Heart left ventricle (tissue), 16 donors: ENCODE measurements at regions not wholly inside any gene's neighbourhood (a gene's known extent, or its start where the extent isn't known, plus 50 kb on each side); places are given as distances from the start of the nearest gene placed in this dataset.

Experiments used
- ATAC-seq, 4 donors: fragments of 200-7000 bp; cut with Tn5 transposase; one replicate each; pipeline ENCODE4 v1.9.1; 2020 to 2022; ENCODE audit warnings: moderate library complexity in 4 of 4, mild to moderate bottlenecking in 3 of 4, moderate number of reproducible peaks in 1 of 4
- DNase-seq, 5 donors: peaks; one replicate each; pipeline ENCODE4 v3.0.0-alpha.2; 2020
- H3K27ac ChIP-seq, 12 donors: fragments of 200-600 bp; sonication (generic) in 4 of 12; one replicate each; pipeline versions ENCODE4 v1.5.0 to v1.8.0; 2016 to 2022; ENCODE audit warnings: mild to moderate bottlenecking in 2 of 12
- H3K27me3 ChIP-seq, 9 donors: fragments of 200-600 bp; sonication (generic) in 2 of 9; one replicate each; pipeline versions ENCODE4 v1.5.1 to v1.8.0; 2016 to 2022; ENCODE audit warnings: mild to moderate bottlenecking in 3 of 9
- H3K36me3 ChIP-seq, 9 donors: fragments of 200-600 bp; sonication (generic) in 2 of 9; one replicate each; pipeline versions ENCODE4 v1.5.0 to v1.8.0; 2018 to 2022; ENCODE audit warnings: mild to moderate bottlenecking in 2 of 9
- H3K4me1 ChIP-seq, 12 donors: fragments of 200-600 bp; sonication (generic) in 4 of 12; one replicate each; pipeline versions ENCODE4 v1.5.0 to v1.8.0; 2016 to 2022; ENCODE audit warnings: mild to moderate bottlenecking in 3 of 12
- H3K4me3 ChIP-seq, 12 donors: fragments of 200-600 bp; sonication (generic) in 4 of 12; one replicate each; pipeline versions ENCODE4 v1.5.0 to v1.8.0; 2017 to 2022; ENCODE audit warnings: mild to moderate bottlenecking in 9 of 12, moderate library complexity in 4 of 12
- H3K9me3 ChIP-seq, 12 donors: fragments of 200-600 bp; sonication (generic) in 4 of 12; one replicate each; pipeline versions ENCODE4 v1.5.0 to v1.8.0; 2016 to 2022; ENCODE audit warnings: mild to moderate bottlenecking in 1 of 12
- CTCF ChIP-seq, 12 donors: fragments of 200-600 bp; sonication (generic) in 4 of 12; IDR thresholded peaks; one replicate each; pipeline versions ENCODE4 v1.5.0 to v1.8.0; 2018 to 2022; ENCODE audit warnings: antibody characterized with exemption in 12 of 12, mild to moderate bottlenecking in 5 of 12
- POLR2A ChIP-seq, 2 donors: fragments of 450-650 bp; IDR thresholded peaks; one replicate each; pipeline ENCODE4 v1.6.1; 2017; ENCODE audit warnings: antibody characterized with exemption in 2 of 2, mild to moderate bottlenecking in 2 of 2, moderate library complexity in 2 of 2
- WGBS, 4 donors: extraction: QIAGEN DNeasy Blood & Tissue Kit in 2 of 4; methylation state at CpG; one replicate each; pipeline versions ENCODE4 v1.1.5 to v1.1.7; 2013 to 2018; 5-methylcytosine and 5-hydroxymethylcytosine counted together
- intact Hi-C, 10 donors: fragments of 100-400 bp; cut with DNase I; formaldehyde crosslinking; loops; one replicate each; pipeline versions ENCODE4 v1.11.1 to v1.14.2; 2022
- donor health status: ischemic (EF 13 %, LVEDD 7.1; RV severe dilation, severe dysfunction).
- donor health status: healthy with polysubstance abuse.
- donor health status: DM: no; HTN: yes; CAD: no.
- donor health status: DM: no; HTN: no; CAD: no.
- donor health status: ischemic (EF 25% LVEDD 6.9; RV normal size, moderate dysfunction).
- donor health status: ischemic (EF 25% LVEDD 5.7; RV mildly dilated, moderate dysfunction).
- donor health status: healthy.
- donor health status: DM: yes; HTN: yes; CAD: no.
- donor health status: ischemic (EF 35%, LVEDD 5.7; RV mildly dilated, moderate dysfunction).
- donor health status: nonischemic (EF 11% LVEDD 7.7; RV severe dilation, severe dysfunction).
- donor health status: DM: yes; HTN: yes; CAD: no.
- donor health status: PGD.
- donor health status: ischemic (EF 29% LVEDD 5.4; RV normal size, mild dysfunction).
- donor health status: nonischemic (EF 23%, LVEDD 6.1; RV moderate dilation, normal function).

DNA sequence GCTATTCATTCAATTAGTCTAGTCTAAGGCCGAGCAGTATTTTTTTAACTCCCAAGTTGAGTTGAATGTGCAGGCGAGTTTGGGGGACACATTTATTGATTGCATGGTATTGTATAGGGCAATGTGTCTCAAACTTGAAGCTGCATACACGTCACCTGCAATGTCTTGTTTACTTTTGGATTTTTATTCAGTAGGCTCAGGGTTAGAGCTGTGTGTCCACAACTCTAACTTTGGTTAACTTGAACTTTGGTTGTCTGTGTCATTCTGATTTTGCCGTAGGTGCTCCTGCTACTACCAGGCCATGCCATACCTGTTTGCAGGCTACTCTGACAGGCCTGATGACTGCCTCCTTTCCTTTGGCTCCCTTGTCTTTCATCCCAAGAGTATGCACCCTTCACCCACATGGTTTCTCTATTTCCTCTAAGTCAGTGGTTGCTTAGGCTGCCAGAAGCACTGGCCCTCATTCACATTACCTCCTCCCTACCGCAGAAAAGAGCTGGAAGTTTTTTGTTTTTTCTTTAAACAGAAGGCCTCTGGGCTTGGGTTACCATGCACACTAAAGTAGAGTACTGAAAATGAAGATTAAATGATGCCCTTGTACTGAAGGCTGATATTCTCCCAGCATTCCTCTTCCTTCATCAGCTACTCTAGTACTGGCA is 219.4 kb upstream of the SPOPL start:
- TF ChIP-seq POLR2A (IDR thresholded peaks at IDR 0.05) (no peak), CTCF (IDR thresholded peaks at IDR 0.05) (no peak)
- no peak overlapping the region for H3K4me3 ChIP-seq
- no peaks in the 10 kb centered on the region for H3K27me3 ChIP-seq
- intact Hi-C loops: no loop called here
- DNase-seq (no peak), ATAC-seq (no peak)
- WGBS, 4 donors: 94 to 98% (median 95%) methylated on average over 5 of the region's 5 CpGs
- peaks cover 0 to 14% (median 6%) of the 10 kb centered on the region in 12 donors for H3K9me3 ChIP-seq
- no peaks in the 10 kb centered on the region for H3K4me1 ChIP-seq
- no peak overlapping the region for H3K27ac ChIP-seq
- H3K36me3 ChIP-seq: no peaks in the 10 kb centered on the region

GRCh38 chr2:138291805-138292204 is 209.8 kb upstream of the SPOPL start:
- 92 to 98% (median 95%) methylated on average over 3 of the region's 3 CpGs for WGBS, 4 donors
- Histone ChIP-seq H3K9me3 (peaks cover 0 to 4% (median 0%) of the 10 kb centered on the region in 12 donors), H3K4me1 (no peaks in the 10 kb centered on the region), H3K27me3 (no peaks in the 10 kb centered on the region), H3K36me3 (no peaks in the 10 kb centered on the region), H3K4me3 (no peak overlapping the region), H3K27ac (no peak overlapping the region)
- DNase-seq (no peak), ATAC-seq (no peak)
- intact Hi-C loops: no loop called here
- TF ChIP-seq POLR2A (IDR thresholded peaks at IDR 0.05) (no peak), CTCF (IDR thresholded peaks at IDR 0.05) (no peak)

DNA sequence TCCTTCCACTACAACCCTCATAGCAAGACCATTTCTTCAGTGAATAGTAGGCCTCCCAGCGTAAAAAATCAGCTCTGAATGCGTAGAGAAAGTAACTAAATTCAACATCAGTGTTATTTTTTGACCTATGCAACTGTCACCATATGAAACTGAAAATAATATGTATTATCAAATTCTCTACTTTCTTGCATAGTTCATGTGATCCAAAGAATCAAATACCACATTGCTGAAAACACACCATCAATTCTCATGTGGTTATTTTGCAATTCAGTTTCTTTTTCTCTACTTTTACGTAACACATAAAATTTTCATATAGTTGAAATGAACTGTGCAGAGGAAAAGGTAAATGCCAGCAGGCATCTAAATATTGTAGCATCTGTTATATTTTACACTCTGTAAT is 208.5 kb upstream of the SPOPL start:
- TF ChIP-seq CTCF (IDR thresholded peaks at IDR 0.05): no peak
- Histone ChIP-seq H3K36me3 (no peaks in the 10 kb centered on the region), H3K4me1 (no peaks in the 10 kb centered on the region), H3K4me3 (no peak overlapping the region), H3K27me3 (no peaks in the 10 kb centered on the region), H3K27ac (no peak overlapping the region), H3K9me3 (no peaks in the 10 kb centered on the region)
- no peak for ATAC-seq
- no peak for DNase-seq
- intact Hi-C loops: no loop called here
- WGBS, 4 donors: 95 to 98% (median 97%) methylated on average over 3 of the region's 3 CpGs

- DNase-seq (no peak), ATAC-seq (no peak)
- no peaks in the 10 kb centered on the region for H3K4me1 ChIP-seq
- H3K27me3 ChIP-seq: no peaks in the 10 kb centered on the region
- no peaks in the 10 kb centered on the region for H3K9me3 ChIP-seq
- intact Hi-C loops: no loop called here
- H3K4me3 ChIP-seq: no peak overlapping the region
- no peak for TF ChIP-seq POLR2A (IDR thresholded peaks at IDR 0.05)
- no peak for TF ChIP-seq CTCF (IDR thresholded peaks at IDR 0.05)
- H3K36me3 ChIP-seq: no peaks in the 10 kb centered on the region
- no peak overlapping the region for H3K27ac ChIP-seq
Measured at GRCh38 chr2:138293549-138293948, 208.0 kb upstream of the SPOPL start.
